HepG2 (cell line): ENCODE measurements at regions not wholly inside any gene's neighbourhood (a gene's known extent, or its start where the extent isn't known, plus 50 kb on each side); places are given as distances from the start of the nearest gene placed in this dataset.
A peak's percentile ranks its signal among the peaks of the same experiment; 100 is the strongest.

Source experiments
- CBX5 ChIP-seq: sonication (generic); formaldehyde crosslinking; IDR thresholded peaks from 2 replicates; pipeline ENCODE4 v1.4.0; 2020; ENCODE audit warnings: missing genetic modification reagents, borderline replicate concordance
- GABPB1 ChIP-seq: IDR thresholded peaks from 2 replicates; pipeline ENCODE4 v1.6.1; 2016; ENCODE audit warnings: mild to moderate bottlenecking, missing genetic modification reagents, moderate library complexity, missing compliant biosample characterization
- ISL2 ChIP-seq: sonication (generic); formaldehyde crosslinking; IDR thresholded peaks from 2 replicates; pipeline ENCODE4 v1.5.0; 2020; ENCODE audit warnings: missing genetic modification reagents
- MTA3 ChIP-seq: sonication (generic); formaldehyde crosslinking; IDR thresholded peaks from 2 replicates; pipeline ENCODE4 v1.4.0; 2020; ENCODE audit warnings: missing genetic modification reagents
- NAIF1 ChIP-seq: sonication (generic); formaldehyde crosslinking; IDR thresholded peaks from 2 replicates; pipeline ENCODE4 v1.5.0; 2020; ENCODE audit warnings: mild to moderate bottlenecking, missing genetic modification reagents, borderline replicate concordance
- THYN1 ChIP-seq: sonication (generic); formaldehyde crosslinking; IDR thresholded peaks from 2 replicates; pipeline ENCODE4 v1.8.1; 2023; ENCODE audit warnings: low read depth, mild to moderate bottlenecking, moderate library complexity, missing genetic modification reagents, borderline replicate concordance
- ZNF205 ChIP-seq: IDR thresholded peaks from 2 replicates; pipeline ENCODE4 v1.6.1; 2018; ENCODE audit warnings: missing biosample characterization, missing genetic modification reagents
- ZNF589 ChIP-seq: sonication (generic); formaldehyde crosslinking; conservative IDR thresholded peaks from 2 replicates; pipeline ENCODE4 v1.8.0; 2022; ENCODE audit warnings: mild to moderate bottlenecking, moderate library complexity, missing genetic modification reagents
- ZNF616 ChIP-seq: sonication (generic); formaldehyde crosslinking; IDR thresholded peaks from 2 replicates; pipeline ENCODE4 v1.5.0; 2020; ENCODE audit warnings: low read depth, mild to moderate bottlenecking, missing genetic modification reagents
- TF ChIP-seq, protein P1 (sequence below): sonication (generic); formaldehyde crosslinking; IDR thresholded peaks from 2 replicates; pipeline ENCODE4 v1.4.0; 2020; ENCODE audit warnings: missing genetic modification reagents; ENCODE audit errors: not compliant biosample characterization
- TF ChIP-seq, protein P2 (sequence below): sonication (generic); formaldehyde crosslinking; IDR thresholded peaks from 2 replicates; pipeline ENCODE4 v1.5.0; 2020; ENCODE audit warnings: mild to moderate bottlenecking, missing genetic modification reagents, moderate library complexity
- TF ChIP-seq, protein P3 (sequence below): sonication (generic); formaldehyde crosslinking; IDR thresholded peaks from 2 replicates; pipeline ENCODE4 v1.5.1; 2020; ENCODE audit warnings: mild to moderate bottlenecking, missing genetic modification reagents
- TF ChIP-seq, protein P4 (sequence below): sonication (generic); formaldehyde crosslinking; conservative IDR thresholded peaks from 2 replicates; pipeline ENCODE4 v1.8.1; 2023; ENCODE audit warnings: missing genetic modification reagents
- TF ChIP-seq, protein P5 (sequence below): sonication (generic); formaldehyde crosslinking; IDR thresholded peaks from 2 replicates; pipeline ENCODE4 v1.4.0; 2020; ENCODE audit warnings: mild to moderate bottlenecking, missing genetic modification reagents

DNA sequence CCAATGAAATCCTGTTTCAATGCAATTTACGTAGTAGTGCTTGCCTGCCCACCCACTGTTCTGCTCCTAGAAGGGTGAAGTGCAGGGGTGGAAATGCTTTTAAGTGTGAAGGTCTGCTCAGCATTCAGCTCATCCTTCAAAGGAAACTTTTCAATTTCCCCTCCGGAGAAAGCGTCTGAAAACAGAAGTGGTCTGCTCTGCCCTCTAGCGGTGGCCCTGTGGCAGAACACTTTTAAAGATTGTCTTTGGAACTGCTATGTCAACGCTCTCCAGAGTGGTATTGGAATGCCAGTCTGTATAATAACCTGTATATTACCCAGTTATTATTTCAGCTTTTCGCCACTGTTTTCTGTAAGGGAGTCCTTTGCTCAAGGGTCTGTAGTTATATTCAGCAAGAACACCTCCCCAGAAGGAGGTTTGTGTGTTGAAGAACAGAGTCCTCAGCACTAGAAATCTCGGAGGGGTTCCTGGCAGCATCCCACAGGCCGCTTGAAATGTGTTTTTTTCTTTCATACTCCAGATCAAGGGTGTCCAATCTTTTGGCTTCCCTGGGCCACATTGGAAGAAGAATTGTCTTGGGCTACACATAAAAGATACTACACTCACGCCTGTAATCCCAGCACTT, 63.1 kb upstream of the KLHL31 start (continued):
- TF ChIP-seq, protein P1, sequence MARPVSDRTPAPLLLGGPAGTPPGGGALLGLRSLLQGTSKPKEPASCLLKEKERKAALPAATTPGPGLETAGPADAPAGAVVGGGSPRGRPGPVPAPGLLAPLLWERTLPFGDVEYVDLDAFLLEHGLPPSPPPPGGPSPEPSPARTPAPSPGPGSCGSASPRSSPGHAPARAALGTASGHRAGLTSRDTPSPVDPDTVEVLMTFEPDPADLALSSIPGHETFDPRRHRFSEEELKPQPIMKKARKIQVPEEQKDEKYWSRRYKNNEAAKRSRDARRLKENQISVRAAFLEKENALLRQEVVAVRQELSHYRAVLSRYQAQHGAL (CRISPR knock-in tag) = no peak
- TF ChIP-seq ZNF616 (CRISPR knock-in tag) (no peak), ZNF589 (CRISPR knock-in tag) (no peak), ISL2 (CRISPR knock-in tag) (peak; percentile 61; the same call in 1 of the 2 replicates), ZNF205 (0 out of 2 replicates have a peak, but pooled peaks have one; percentile 17), GABPB1 (CRISPR knock-in tag) (no peak), NAIF1 (0 out of 2 replicates have a peak, but pooled peaks have one; percentile 38), MTA3 (no peak), CBX5 (CRISPR knock-in tag) (no peak), THYN1 (CRISPR knock-in tag) (no peak)
- TF ChIP-seq, protein P2, sequence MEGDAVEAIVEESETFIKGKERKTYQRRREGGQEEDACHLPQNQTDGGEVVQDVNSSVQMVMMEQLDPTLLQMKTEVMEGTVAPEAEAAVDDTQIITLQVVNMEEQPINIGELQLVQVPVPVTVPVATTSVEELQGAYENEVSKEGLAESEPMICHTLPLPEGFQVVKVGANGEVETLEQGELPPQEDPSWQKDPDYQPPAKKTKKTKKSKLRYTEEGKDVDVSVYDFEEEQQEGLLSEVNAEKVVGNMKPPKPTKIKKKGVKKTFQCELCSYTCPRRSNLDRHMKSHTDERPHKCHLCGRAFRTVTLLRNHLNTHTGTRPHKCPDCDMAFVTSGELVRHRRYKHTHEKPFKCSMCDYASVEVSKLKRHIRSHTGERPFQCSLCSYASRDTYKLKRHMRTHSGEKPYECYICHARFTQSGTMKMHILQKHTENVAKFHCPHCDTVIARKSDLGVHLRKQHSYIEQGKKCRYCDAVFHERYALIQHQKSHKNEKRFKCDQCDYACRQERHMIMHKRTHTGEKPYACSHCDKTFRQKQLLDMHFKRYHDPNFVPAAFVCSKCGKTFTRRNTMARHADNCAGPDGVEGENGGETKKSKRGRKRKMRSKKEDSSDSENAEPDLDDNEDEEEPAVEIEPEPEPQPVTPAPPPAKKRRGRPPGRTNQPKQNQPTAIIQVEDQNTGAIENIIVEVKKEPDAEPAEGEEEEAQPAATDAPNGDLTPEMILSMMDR = peak; percentile 90
- TF ChIP-seq, protein P3, sequence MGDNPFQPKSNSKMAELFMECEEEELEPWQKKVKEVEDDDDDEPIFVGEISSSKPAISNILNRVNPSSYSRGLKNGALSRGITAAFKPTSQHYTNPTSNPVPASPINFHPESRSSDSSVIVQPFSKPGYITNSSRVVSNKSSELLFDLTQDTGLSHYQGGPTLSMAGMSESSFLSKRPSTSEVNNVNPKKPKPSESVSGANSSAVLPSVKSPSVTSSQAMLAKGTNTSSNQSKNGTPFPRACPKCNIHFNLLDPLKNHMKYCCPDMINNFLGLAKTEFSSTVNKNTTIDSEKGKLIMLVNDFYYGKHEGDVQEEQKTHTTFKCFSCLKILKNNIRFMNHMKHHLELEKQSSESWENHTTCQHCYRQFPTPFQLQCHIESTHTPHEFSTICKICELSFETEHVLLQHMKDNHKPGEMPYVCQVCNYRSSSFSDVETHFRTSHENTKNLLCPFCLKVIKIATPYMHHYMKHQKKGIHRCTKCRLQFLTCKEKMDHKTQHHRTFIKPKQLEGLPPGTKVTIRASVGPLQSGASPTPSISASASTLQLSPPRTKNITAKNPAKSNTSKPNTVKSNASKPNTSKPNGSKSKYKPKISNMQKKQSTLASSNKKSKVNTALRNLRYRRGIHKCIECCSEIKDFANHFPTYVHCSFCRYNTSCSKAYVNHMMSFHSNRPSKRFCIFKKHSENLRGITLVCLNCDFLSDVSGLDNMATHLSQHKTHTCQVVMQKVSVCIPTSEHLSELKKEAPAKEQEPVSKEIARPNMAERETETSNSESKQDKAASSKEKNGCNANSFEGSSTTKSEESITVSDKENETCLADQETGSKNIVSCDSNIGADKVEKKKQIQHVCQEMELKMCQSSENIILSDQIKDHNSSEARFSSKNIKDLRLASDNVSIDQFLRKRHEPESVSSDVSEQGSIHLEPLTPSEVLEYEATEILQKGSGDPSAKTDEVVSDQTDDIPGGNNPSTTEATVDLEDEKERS (CRISPR knock-in tag) = no peak
- TF ChIP-seq, protein P4, sequence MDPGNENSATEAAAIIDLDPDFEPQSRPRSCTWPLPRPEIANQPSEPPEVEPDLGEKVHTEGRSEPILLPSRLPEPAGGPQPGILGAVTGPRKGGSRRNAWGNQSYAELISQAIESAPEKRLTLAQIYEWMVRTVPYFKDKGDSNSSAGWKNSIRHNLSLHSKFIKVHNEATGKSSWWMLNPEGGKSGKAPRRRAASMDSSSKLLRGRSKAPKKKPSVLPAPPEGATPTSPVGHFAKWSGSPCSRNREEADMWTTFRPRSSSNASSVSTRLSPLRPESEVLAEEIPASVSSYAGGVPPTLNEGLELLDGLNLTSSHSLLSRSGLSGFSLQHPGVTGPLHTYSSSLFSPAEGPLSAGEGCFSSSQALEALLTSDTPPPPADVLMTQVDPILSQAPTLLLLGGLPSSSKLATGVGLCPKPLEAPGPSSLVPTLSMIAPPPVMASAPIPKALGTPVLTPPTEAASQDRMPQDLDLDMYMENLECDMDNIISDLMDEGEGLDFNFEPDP (CRISPR knock-in tag) = 0 out of 2 replicates have a peak, but pooled peaks have one; percentile 8
- TF ChIP-seq, protein P5, sequence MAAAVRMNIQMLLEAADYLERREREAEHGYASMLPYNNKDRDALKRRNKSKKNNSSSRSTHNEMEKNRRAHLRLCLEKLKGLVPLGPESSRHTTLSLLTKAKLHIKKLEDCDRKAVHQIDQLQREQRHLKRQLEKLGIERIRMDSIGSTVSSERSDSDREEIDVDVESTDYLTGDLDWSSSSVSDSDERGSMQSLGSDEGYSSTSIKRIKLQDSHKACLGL (CRISPR knock-in tag) = no peak
